Lower leg skin (tissue), 3 donors: ENCODE measurements at regions not wholly inside any gene's neighbourhood (a gene's known extent, or its start where the extent isn't known, plus 50 kb on each side); places are given as distances from the start of the nearest gene placed in this dataset.

Experiments used
- CTCF ChIP-seq, 3 donors: fragments of 450-650 bp; IDR thresholded peaks; one replicate each; pipeline ENCODE4 v1.5.1; 2016; ENCODE audit warnings: antibody characterized with exemption in 3 of 3, mild to moderate bottlenecking in 3 of 3, moderate library complexity in 2 of 3
- POLR2A ChIP-seq, 2 donors: fragments of 450-650 bp; IDR thresholded peaks; one replicate each; pipeline ENCODE4 v1.6.1; 2016 to 2017; ENCODE audit warnings: antibody characterized with exemption in 2 of 2, mild to moderate bottlenecking in 1 of 2, moderate library complexity in 1 of 2

- TF ChIP-seq CTCF (IDR thresholded peaks at IDR 0.05), result no peak
- no peak for TF ChIP-seq POLR2A (IDR thresholded peaks at IDR 0.05)
Observed at GRCh38 chr17:72307836-72308235, 187.0 kb downstream of the SOX9 start.
